GM12878 (cell line): ENCODE measurements at regions not wholly inside any gene's neighbourhood (a gene's known extent, or its start where the extent isn't known, plus 50 kb on each side); places are given as distances from the start of the nearest gene placed in this dataset.

ENCODE experiments used
- ATAC-seq: fragments of 200-7000 bp; cut with Tn5 transposase; 3 replicates; pipeline ENCODE4 v1.9.1; 2020; ENCODE audit warnings: mild to moderate bottlenecking, moderate library complexity
- BruUV-seq: library from RNA; stranded (reverse); fragments of 400-500 nt; replicated peaks from 2 replicates; lab custom pipeline; 2021; lab: Mats Ljungman, UMichigan
- CTCF ChIA-PET: fragments of 300-600 bp; sonication (Branson Sonifier 250); formaldehyde crosslinking; extraction: SDS; loops from one replicate; lab custom pipeline; 2021; ENCODE audit warnings: inconsistent platforms; lab: Yijun Ruan, JAX
- POLR2A ChIA-PET: fragments of 350-600 bp; formaldehyde crosslinking; extraction: SDS; loops from one replicate; lab custom pipeline; 2021; ENCODE audit warnings: inconsistent platforms; lab: Charles Lee
- RAD21 ChIA-PET: fragments of 300-600 bp; sonication (Branson Sonifier 250); formaldehyde crosslinking; loops from one replicate; lab custom pipeline; 2023; ENCODE audit warnings: antibody characterized with exemption; ENCODE audit not compliant: unreplicated experiment; lab: Charles Lee
- SMC1A ChIA-PET: fragments of 300-600 bp; sonication (Branson Sonifier 250); formaldehyde crosslinking; loops from one replicate; lab custom pipeline; 2023; ENCODE audit not compliant: unreplicated experiment, uncharacterized antibody; lab: Charles Lee
- DNase-seq: peaks from one replicate; pipeline ENCODE4 v3.0.0-alpha.2; 2011; ENCODE audit warnings: low read depth, low spot score
- FAIRE-seq: peaks from 3 replicates; lab custom pipeline; 2011; peaks lifted over from hg19 to GRCh38; lab: Jason Lieb, UNC
- H2AFZ ChIP-seq: 2 replicates; pipeline ENCODE4 v1.6.0; 2011; ENCODE audit warnings: low read depth, low read length, control low read depth; ENCODE audit not compliant: control insufficient read depth
- H3K27ac ChIP-seq: 2 replicates; pipeline ENCODE4 v1.5.1; 2011; ENCODE audit warnings: control low read depth; ENCODE audit not compliant: control insufficient read depth, insufficient read depth
- H3K27me3 ChIP-seq, 2 experiments: replicated peaks in 1 of 2; 2 replicates each; pipeline versions ENCODE4 v1.6.0 to v1.6.1; 2011; ENCODE audit warnings: low read length in 1 of 2; ENCODE audit not compliant: control insufficient read depth in 2 of 2, insufficient read depth in 2 of 2
- H3K36me3 ChIP-seq, 2 experiments: 2 replicates each; pipeline ENCODE4 v1.5.1; 2011; ENCODE audit warnings: low read length in 1 of 2; ENCODE audit not compliant: control insufficient read depth in 2 of 2, insufficient read depth in 2 of 2
- H3K4me1 ChIP-seq: 2 replicates; pipeline ENCODE4 v1.6.1; 2011; ENCODE audit warnings: mild to moderate bottlenecking, low read length, moderate library complexity, mixed read lengths; ENCODE audit not compliant: control insufficient read depth, insufficient read depth
- H3K4me2 ChIP-seq: 2 replicates; pipeline ENCODE4 v1.6.0; 2011; ENCODE audit warnings: control low read depth; ENCODE audit not compliant: control insufficient read depth, insufficient read depth
- H3K4me3 ChIP-seq: fragments of 200-600 bp; sonication (generic); 2 replicates; pipeline ENCODE4 v1.5.1; 2016
- H3K79me2 ChIP-seq: 2 replicates; pipeline ENCODE4 v1.6.0; 2011; ENCODE audit warnings: low read length; ENCODE audit not compliant: control insufficient read depth, insufficient read depth
- H3K9ac ChIP-seq: 2 replicates; pipeline ENCODE4 v1.8.0; 2011; ENCODE audit warnings: low read length, control low read depth, mixed read lengths; ENCODE audit not compliant: control insufficient read depth, insufficient read depth
- H3K9me3 ChIP-seq: replicated peaks from 3 replicates; pipeline ENCODE4 v1.5.1; 2011; ENCODE audit warnings: mild to moderate bottlenecking, low read length; ENCODE audit not compliant: control insufficient read depth, insufficient read depth
- H4K20me1 ChIP-seq: 2 replicates; pipeline ENCODE4 v1.6.0; 2011; ENCODE audit not compliant: control insufficient read depth, insufficient read depth
- ATF7 ChIP-seq: fragments of 450-650 bp; IDR thresholded peaks from 2 replicates; pipeline ENCODE4 v1.6.1; 2016; ENCODE audit warnings: low read depth, mild to moderate bottlenecking
- BACH1 ChIP-seq: fragments of 450-650 bp; IDR thresholded peaks from 2 replicates; pipeline ENCODE4 v1.6.1; 2017; ENCODE audit warnings: mild to moderate bottlenecking, borderline replicate concordance
- BRCA1 ChIP-seq: IDR thresholded peaks from 2 replicates; pipeline ENCODE4 v1.6.1; 2011; ENCODE audit warnings: low read depth, low read length, improper control_type of control experiment
- CEBPB ChIP-seq, 2 experiments: fragments of 150-350 bp in 1 of 2; IDR thresholded peaks; 2 replicates each; pipeline ENCODE4 v1.6.1; 2012 to 2014; ENCODE audit warnings: low read depth in 2 of 2, low read length in 2 of 2, borderline replicate concordance in 1 of 2, inconsistent platforms in 1 of 2
- CREM ChIP-seq: IDR thresholded peaks from 2 replicates; pipeline ENCODE4 v1.6.1; 2014; ENCODE audit warnings: antibody characterized with exemption, low read depth
- EGR1 ChIP-seq, 2 experiments: IDR thresholded peaks; 1 replicate in 1 of 2; 2 replicates in 1 of 2; pipeline ENCODE4 v1.6.1; 2011 to 2012; ENCODE audit warnings: low read depth in 2 of 2, low read length in 2 of 2, borderline replicate concordance in 1 of 2, mild to moderate bottlenecking in 1 of 2, moderate library complexity in 1 of 2
- EP300 ChIP-seq, 2 experiments: fragments of 150-350 bp in 1 of 2; IDR thresholded peaks; 2 replicates each; pipeline ENCODE4 v1.6.1; 2011 to 2012; ENCODE audit warnings: low read depth in 2 of 2, low read length in 2 of 2, borderline replicate concordance in 1 of 2, improper control_type of control experiment in 1 of 2, inconsistent platforms in 1 of 2; ENCODE audit not compliant: control insufficient read depth in 1 of 2
- ESRRA ChIP-seq: IDR thresholded peaks from 2 replicates; pipeline ENCODE4 v1.6.1; 2012; ENCODE audit warnings: mild to moderate bottlenecking, low read length, improper control_type of control experiment
- FOS ChIP-seq: IDR thresholded peaks from 3 replicates; pipeline ENCODE4 v1.6.1; 2011; ENCODE audit warnings: borderline replicate concordance; ENCODE audit not compliant: insufficient read length; ENCODE audit errors: extremely low read depth
- MEF2B ChIP-seq: fragments of 450-650 bp; IDR thresholded peaks from 2 replicates; pipeline ENCODE4 v1.6.1; 2018; ENCODE audit warnings: mild to moderate bottlenecking, moderate library complexity; ENCODE audit not compliant: partially characterized antibody, poor library complexity, severe bottlenecking
- POLR2AphosphoS5 ChIP-seq: IDR thresholded peaks from 2 replicates; pipeline ENCODE4 v1.6.1; 2011; ENCODE audit warnings: mild to moderate bottlenecking, low read length, inconsistent platforms
- RCOR1 ChIP-seq: conservative IDR thresholded peaks from 2 replicates; pipeline ENCODE4 v1.6.1; 2012; ENCODE audit warnings: low read depth, low read length, improper control_type of control experiment
- SIX5 ChIP-seq: IDR thresholded peaks from 2 replicates; pipeline ENCODE4 v1.6.1; 2011; ENCODE audit warnings: mild to moderate bottlenecking, low read depth, low read length, moderate library complexity; ENCODE audit not compliant: severe bottlenecking
- SRF ChIP-seq, 2 experiments: IDR thresholded peaks; 2 replicates each; pipeline ENCODE4 v1.6.1; 2011; ENCODE audit warnings: low read depth in 2 of 2, low read length in 2 of 2, mild to moderate bottlenecking in 1 of 2, moderate library complexity in 1 of 2
- SUPT20H ChIP-seq: IDR thresholded peaks from 2 replicates; pipeline ENCODE4 v1.6.1; 2011; ENCODE audit warnings: low read depth, mild to moderate bottlenecking, low read length, moderate library complexity, borderline replicate concordance; ENCODE audit not compliant: control insufficient read depth
- TCF7 ChIP-seq: IDR thresholded peaks from 2 replicates; pipeline ENCODE4 v1.6.1; 2014; ENCODE audit warnings: antibody characterized with exemption, borderline replicate concordance
- WGBS: methylation state at CpG from one replicate; pipeline ENCODE4 v1.1.6; 2016; ENCODE audit warnings: low lambda C conversion rate; ENCODE audit not compliant: insufficient replicate concordance, insufficient coverage; ENCODE audit errors: missing lambda C conversion rate; 5-methylcytosine and 5-hydroxymethylcytosine counted together
- in situ Hi-C: fragments of 300-500 bp; cut with MboI; formaldehyde crosslinking; loops from 9 replicates; pipeline ENCODE4 v1.14.3; 2018; ENCODE audit warnings: mixed read lengths
- intact Hi-C: fragments of 100-400 bp; cut with micrococcal nuclease; formaldehyde crosslinking; loops from one replicate; pipeline ENCODE4 v1.14.2; 2022; ENCODE audit not compliant: unreplicated experiment
- TF ChIP-seq, protein P1 (sequence below): fragments of 450-650 bp; formaldehyde crosslinking; IDR thresholded peaks from 2 replicates; pipeline ENCODE4 v1.5.0; 2022; ENCODE audit warnings: mild to moderate bottlenecking, missing genetic modification characterization
- TF ChIP-seq, protein P2 (sequence below): fragments of 450-650 bp; IDR thresholded peaks from 2 replicates; pipeline ENCODE4 v1.6.1; 2017; ENCODE audit warnings: mild to moderate bottlenecking, moderate library complexity

DNA sequence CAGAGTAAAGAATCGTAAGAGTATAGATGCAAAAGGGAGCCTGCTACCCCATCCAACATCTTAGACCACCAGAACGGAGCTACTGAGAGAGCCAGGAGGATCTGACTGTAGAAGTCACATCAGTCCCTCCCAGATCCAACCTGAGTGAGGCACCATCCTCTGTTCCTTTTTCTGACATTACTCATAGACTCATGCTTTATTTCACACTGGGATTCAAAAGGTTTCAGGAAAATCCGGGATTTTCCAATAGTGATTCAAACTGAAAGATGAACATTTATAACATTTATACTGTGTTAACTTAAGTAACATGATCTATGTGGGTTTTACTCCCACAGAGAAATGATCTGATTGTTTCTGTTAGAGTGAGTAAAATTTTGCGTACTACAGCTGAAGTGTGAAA lies 868.6 kb upstream of the GJE1 start:
- TF ChIP-seq ESRRA (no peak), POLR2AphosphoS5 (no peak), BACH1 (no peak), MEF2B (no peak), TCF7 (no peak), SRF (IDR thresholded peaks at IDR 0.05; ENCODE audit: low read depth in 2 of 2, low read length in 2 of 2) (no peak), RCOR1 (no peak), EGR1 (IDR thresholded peaks at IDR 0.05; ENCODE audit: borderline replicate concordance in 1 of 2, low read depth in 2 of 2, low read length in 2 of 2) (no peak), FOS (no peak), ATF7 (no peak), CREM (no peak), SIX5 (no peak), EP300 (IDR thresholded peaks at IDR 0.05; ENCODE audit: borderline replicate concordance in 1 of 2, control insufficient read depth in 1 of 2, low read depth in 2 of 2, low read length in 2 of 2) (no peak), CEBPB (IDR thresholded peaks at IDR 0.05; ENCODE audit: borderline replicate concordance in 1 of 2, low read depth in 2 of 2, low read length in 2 of 2) (no peak), SUPT20H (no peak), BRCA1 (no peak)
- TF ChIP-seq, protein P1, sequence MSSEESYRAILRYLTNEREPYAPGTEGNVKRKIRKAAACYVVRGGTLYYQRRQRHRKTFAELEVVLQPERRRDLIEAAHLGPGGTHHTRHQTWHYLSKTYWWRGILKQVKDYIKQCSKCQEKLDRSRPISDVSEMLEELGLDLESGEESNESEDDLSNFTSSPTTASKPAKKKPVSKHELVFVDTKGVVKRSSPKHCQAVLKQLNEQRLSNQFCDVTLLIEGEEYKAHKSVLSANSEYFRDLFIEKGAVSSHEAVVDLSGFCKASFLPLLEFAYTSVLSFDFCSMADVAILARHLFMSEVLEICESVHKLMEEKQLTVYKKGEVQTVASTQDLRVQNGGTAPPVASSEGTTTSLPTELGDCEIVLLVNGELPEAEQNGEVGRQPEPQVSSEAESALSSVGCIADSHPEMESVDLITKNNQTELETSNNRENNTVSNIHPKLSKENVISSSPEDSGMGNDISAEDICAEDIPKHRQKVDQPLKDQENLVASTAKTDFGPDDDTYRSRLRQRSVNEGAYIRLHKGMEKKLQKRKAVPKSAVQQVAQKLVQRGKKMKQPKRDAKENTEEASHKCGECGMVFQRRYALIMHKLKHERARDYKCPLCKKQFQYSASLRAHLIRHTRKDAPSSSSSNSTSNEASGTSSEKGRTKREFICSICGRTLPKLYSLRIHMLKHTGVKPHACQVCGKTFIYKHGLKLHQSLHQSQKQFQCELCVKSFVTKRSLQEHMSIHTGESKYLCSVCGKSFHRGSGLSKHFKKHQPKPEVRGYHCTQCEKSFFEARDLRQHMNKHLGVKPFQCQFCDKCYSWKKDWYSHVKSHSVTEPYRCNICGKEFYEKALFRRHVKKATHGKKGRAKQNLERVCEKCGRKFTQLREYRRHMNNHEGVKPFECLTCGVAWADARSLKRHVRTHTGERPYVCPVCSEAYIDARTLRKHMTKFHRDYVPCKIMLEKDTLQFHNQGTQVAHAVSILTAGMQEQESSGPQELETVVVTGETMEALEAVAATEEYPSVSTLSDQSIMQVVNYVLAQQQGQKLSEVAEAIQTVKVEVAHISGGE (CRISPR knock-in tag), result no peak
- TF ChIP-seq, protein P2, sequence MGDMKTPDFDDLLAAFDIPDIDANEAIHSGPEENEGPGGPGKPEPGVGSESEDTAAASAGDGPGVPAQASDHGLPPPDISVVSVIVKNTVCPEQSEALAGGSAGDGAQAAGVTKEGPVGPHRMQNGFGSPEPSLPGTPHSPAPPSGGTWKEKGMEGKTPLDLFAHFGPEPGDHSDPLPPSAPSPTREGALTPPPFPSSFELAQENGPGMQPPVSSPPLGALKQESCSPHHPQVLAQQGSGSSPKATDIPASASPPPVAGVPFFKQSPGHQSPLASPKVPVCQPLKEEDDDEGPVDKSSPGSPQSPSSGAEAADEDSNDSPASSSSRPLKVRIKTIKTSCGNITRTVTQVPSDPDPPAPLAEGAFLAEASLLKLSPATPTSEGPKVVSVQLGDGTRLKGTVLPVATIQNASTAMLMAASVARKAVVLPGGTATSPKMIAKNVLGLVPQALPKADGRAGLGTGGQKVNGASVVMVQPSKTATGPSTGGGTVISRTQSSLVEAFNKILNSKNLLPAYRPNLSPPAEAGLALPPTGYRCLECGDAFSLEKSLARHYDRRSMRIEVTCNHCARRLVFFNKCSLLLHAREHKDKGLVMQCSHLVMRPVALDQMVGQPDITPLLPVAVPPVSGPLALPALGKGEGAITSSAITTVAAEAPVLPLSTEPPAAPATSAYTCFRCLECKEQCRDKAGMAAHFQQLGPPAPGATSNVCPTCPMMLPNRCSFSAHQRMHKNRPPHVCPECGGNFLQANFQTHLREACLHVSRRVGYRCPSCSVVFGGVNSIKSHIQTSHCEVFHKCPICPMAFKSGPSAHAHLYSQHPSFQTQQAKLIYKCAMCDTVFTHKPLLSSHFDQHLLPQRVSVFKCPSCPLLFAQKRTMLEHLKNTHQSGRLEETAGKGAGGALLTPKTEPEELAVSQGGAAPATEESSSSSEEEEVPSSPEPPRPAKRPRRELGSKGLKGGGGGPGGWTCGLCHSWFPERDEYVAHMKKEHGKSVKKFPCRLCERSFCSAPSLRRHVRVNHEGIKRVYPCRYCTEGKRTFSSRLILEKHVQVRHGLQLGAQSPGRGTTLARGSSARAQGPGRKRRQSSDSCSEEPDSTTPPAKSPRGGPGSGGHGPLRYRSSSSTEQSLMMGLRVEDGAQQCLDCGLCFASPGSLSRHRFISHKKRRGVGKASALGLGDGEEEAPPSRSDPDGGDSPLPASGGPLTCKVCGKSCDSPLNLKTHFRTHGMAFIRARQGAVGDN, result no peak
- BruUV-seq, result no TSS peak
- no peaks in the 10 kb centered on the region for H3K79me2 ChIP-seq
- H3K27me3 ChIP-seq, result no peaks in the 10 kb centered on the region
- ChIA-PET POLR2A (no interaction called here), CTCF (interaction anchor here (0.9 kb wide), 1 partner anchor 25 kb away, joined by 3 read pairs; no protein-coding TSS in a partner anchor), SMC1A (no interaction called here), RAD21 (no interaction called here)
- in situ Hi-C loops, result no loop called here
- H3K9me3 ChIP-seq, result no peaks in the 10 kb centered on the region
- no peaks in the 10 kb centered on the region for H3K4me1 ChIP-seq
- intact Hi-C loops, result no loop called here
- no peak overlapping the region for H2AFZ ChIP-seq
- H3K4me3 ChIP-seq, result no peak overlapping the region
- FAIRE-seq (peak; percentile 27), DNase-seq (no peak), ATAC-seq (peak; percentile 47; the same call in 2 of the 3 replicates)
- H3K4me2 ChIP-seq, result no peak overlapping the region
- H3K9ac ChIP-seq, result no peak overlapping the region
- no peaks in the 10 kb centered on the region for H4K20me1 ChIP-seq
- H3K36me3 ChIP-seq, result no peaks in the 10 kb centered on the region
- no peak overlapping the region for H3K27ac ChIP-seq
- 22% methylated on average over 4 of the region's 4 CpGs for WGBS
